MM.1S (cell line): ENCODE measurements at regions not wholly inside any gene's neighbourhood (a gene's known extent, or its start where the extent isn't known, plus 50 kb on each side); places are given as distances from the start of the nearest gene placed in this dataset.

Experiments
- EZH2 ChIP-seq: fragments of 300-600 bp; sonication (generic); optimal IDR thresholded peaks from 2 replicates; pipeline ENCODE3; 2017; ENCODE audit warnings: low read depth, mild to moderate bottlenecking, antibody characterized with exemption, low read length, mixed read lengths
- EZH2phosphoT487 ChIP-seq: fragments of 300-600 bp; sonication (generic); IDR thresholded peaks from 2 replicates; pipeline ENCODE4 v1.6.1; 2018; ENCODE audit warnings: antibody characterized with exemption, low read length
- TF ChIP-seq, protein P1 (sequence below): fragments of 300-600 bp; sonication (generic); IDR thresholded peaks from 2 replicates; pipeline ENCODE4 v1.5.1; 2016; ENCODE audit warnings: antibody characterized with exemption, low read length, mixed read lengths

DNA sequence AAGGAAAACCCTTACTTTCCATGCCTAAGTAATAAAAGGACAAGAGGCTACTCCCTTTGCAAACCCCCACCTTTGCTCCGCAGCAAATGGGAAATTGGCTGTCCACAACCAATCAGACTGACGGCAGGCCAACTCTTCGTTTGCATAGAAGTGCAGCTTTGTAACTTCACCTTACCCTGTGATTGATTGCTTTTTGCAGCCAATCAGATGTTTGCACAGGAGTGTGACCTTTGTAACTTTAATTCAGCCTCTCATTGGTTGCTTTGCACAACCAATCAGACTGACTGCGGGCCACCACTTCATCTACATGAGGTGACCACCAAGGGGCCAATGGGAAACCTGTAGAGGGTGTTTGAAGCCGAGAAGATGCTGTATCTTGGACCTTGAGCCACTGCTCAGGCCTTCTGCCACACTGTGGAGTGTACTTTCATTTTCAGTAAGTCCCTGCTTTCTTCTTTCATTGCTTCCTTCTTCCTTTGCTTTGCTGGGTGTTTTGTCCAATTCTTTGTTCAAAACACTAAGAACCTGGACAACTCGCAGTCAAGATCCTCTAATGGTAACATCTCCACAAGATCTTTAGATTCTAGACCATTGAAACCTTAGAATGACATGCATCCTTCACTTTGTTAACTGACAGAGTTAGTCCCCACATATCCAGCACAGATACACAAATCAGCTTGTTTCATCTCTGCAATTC lies 51.3 kb upstream of the FREM1 start:
- TF ChIP-seq EZH2 = no peak
- TF ChIP-seq, protein P1, sequence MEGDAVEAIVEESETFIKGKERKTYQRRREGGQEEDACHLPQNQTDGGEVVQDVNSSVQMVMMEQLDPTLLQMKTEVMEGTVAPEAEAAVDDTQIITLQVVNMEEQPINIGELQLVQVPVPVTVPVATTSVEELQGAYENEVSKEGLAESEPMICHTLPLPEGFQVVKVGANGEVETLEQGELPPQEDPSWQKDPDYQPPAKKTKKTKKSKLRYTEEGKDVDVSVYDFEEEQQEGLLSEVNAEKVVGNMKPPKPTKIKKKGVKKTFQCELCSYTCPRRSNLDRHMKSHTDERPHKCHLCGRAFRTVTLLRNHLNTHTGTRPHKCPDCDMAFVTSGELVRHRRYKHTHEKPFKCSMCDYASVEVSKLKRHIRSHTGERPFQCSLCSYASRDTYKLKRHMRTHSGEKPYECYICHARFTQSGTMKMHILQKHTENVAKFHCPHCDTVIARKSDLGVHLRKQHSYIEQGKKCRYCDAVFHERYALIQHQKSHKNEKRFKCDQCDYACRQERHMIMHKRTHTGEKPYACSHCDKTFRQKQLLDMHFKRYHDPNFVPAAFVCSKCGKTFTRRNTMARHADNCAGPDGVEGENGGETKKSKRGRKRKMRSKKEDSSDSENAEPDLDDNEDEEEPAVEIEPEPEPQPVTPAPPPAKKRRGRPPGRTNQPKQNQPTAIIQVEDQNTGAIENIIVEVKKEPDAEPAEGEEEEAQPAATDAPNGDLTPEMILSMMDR = no peak
- no peak for TF ChIP-seq EZH2phosphoT487
